Frontal cortex (tissue), 3 donors: ENCODE measurements at regions not wholly inside any gene's neighbourhood (a gene's known extent, or its start where the extent isn't known, plus 50 kb on each side); places are given as distances from the start of the nearest gene placed in this dataset.

Experiments
- DNase-seq, 2 donors: peaks; one replicate each; pipeline ENCODE4 v3.0.0; 2012; ENCODE audit warnings: low spot score in 2 of 2
- FAIRE-seq: peaks from 2 replicates; lab custom pipeline; 2012; peaks lifted over from hg19 to GRCh38; lab: Jason Lieb, UNC
- donor health status: control.
- donor health status: control.
- donor health status: control.

GRCh38 chr2:200725596-200725995, 86.1 kb upstream of the BZW1 start:
- FAIRE-seq (no peak), DNase-seq (no peak)

GRCh38 chr2:200728630-200729029, 83.1 kb upstream of the BZW1 start:
- DNase-seq (no peak), FAIRE-seq (no peak)

GRCh38 chr2:200730302-200730701, 81.4 kb upstream of the BZW1 start:
- FAIRE-seq (no peak), DNase-seq (no peak)

- FAIRE-seq = no peak
- no peak for DNase-seq
Measured at GRCh38 chr2:200730960-200731359, 80.8 kb upstream of the BZW1 start.

GRCh38 chr2:200732866-200733265, 78.8 kb upstream of the BZW1 start:
- no peak for DNase-seq
- no peak for FAIRE-seq

- DNase-seq (no peak), FAIRE-seq (no peak)
Measured at GRCh38 chr2:200733713-200734198, 78.0 kb upstream of the BZW1 start.

GRCh38 chr2:200735061-200735460, 76.6 kb upstream of the BZW1 start:
- DNase-seq = peak in 1 of 2 donors; percentile 12

GRCh38 chr2:200736646-200737274, 75.0 kb upstream of the BZW1 start:
- FAIRE-seq = no peak
- DNase-seq = no peak

More at GRCh38 chr2:200735061-200735460, 76.6 kb upstream of the BZW1 start:
- FAIRE-seq = no peak

GRCh38 chr2:200737585-200737984, 74.1 kb upstream of the BZW1 start:
- FAIRE-seq (no peak), DNase-seq (no peak)

GRCh38 chr2:200738590-200738989, 73.1 kb upstream of the BZW1 start:
- no peak for FAIRE-seq

GRCh38 chr2:200740907-200741306, 70.8 kb upstream of the BZW1 start:
- no peak for FAIRE-seq
- no peak for DNase-seq

More at GRCh38 chr2:200738590-200738989, 73.1 kb upstream of the BZW1 start:
- no peak for DNase-seq

GRCh38 chr2:200741468-200742202, 70.1 kb upstream of the BZW1 start:
- FAIRE-seq = no peak
- peak in 1 of 2 donors; percentile 7 for DNase-seq

- DNase-seq (peak in 1 of 2 donors; percentile 12), FAIRE-seq (no peak)
Measured at GRCh38 chr2:200742426-200742825, 69.3 kb upstream of the BZW1 start.

GRCh38 chr2:200743042-200743676, 68.6 kb upstream of the BZW1 start:
- DNase-seq = no peak
- FAIRE-seq = no peak

GRCh38 chr2:200744201-200744602, 67.5 kb upstream of the BZW1 start:
- DNase-seq = no peak
- no peak for FAIRE-seq

GRCh38 chr2:200746301-200746700, 65.4 kb upstream of the BZW1 start:
- FAIRE-seq = no peak
- DNase-seq = no peak

- no peak for DNase-seq
Measured at GRCh38 chr2:200747668-200748618, 63.8 kb upstream of the BZW1 start.

GRCh38 chr2:200748779-200749178, 62.9 kb upstream of the BZW1 start:
- DNase-seq = no peak
- no peak for FAIRE-seq

More at GRCh38 chr2:200747668-200748618, 63.8 kb upstream of the BZW1 start:
- FAIRE-seq = no peak

GRCh38 chr2:200749631-200750322, 61.9 kb upstream of the BZW1 start:
- FAIRE-seq (no peak), DNase-seq (no peak)
